Tibial nerve (tissue), 4 donors: ENCODE measurements at regions not wholly inside any gene's neighbourhood (a gene's known extent, or its start where the extent isn't known, plus 50 kb on each side); places are given as distances from the start of the nearest gene placed in this dataset.

Source experiments
- CTCF ChIP-seq, 5 experiments: fragments of 200-600 bp in 3 of 5; fragments of 450-650 bp in 2 of 5; sonication (generic) in 3 of 5; IDR thresholded peaks; one replicate each; pipeline ENCODE4 v1.5.1; 2016 to 2019; ENCODE audit warnings: antibody characterized with exemption in 5 of 5, mild to moderate bottlenecking in 3 of 5, moderate library complexity in 2 of 5
- EP300 ChIP-seq, 2 donors: sonication (generic); formaldehyde crosslinking; IDR thresholded peaks; one replicate each; pipeline ENCODE4 v1.6.1; 2017; ENCODE audit warnings: antibody characterized with exemption in 2 of 2, mild to moderate bottlenecking in 1 of 2
- POLR2A ChIP-seq, 2 donors: fragments of 450-650 bp; IDR thresholded peaks; one replicate each; pipeline ENCODE4 v1.6.1; 2017; ENCODE audit warnings: antibody characterized with exemption in 2 of 2, mild to moderate bottlenecking in 2 of 2, moderate library complexity in 2 of 2

GRCh38 chr2:66073172-66073571, 361.8 kb upstream of the MEIS1 start:
- TF ChIP-seq CTCF (IDR thresholded peaks at IDR 0.05) (no peak), POLR2A (IDR thresholded peaks at IDR 0.05) (no peak), EP300 (IDR thresholded peaks at IDR 0.05) (no peak)
